NT2/D1 (cell line): ENCODE measurements at regions not wholly inside any gene's neighbourhood (a gene's known extent, or its start where the extent isn't known, plus 50 kb on each side); places are given as distances from the start of the nearest gene placed in this dataset.

ENCODE experiments used
- DNase-seq: peaks from one replicate; pipeline ENCODE4 v3.0.0-alpha.2; 2011; ENCODE audit warnings: low read depth, low spot score
- H3K27me3 ChIP-seq: 2 replicates; pipeline ENCODE4 v1.6.0; 2011; ENCODE audit warnings: mild to moderate bottlenecking; ENCODE audit not compliant: insufficient read length, insufficient read depth
- H3K36me3 ChIP-seq: 2 replicates; pipeline ENCODE4 v1.6.1; 2011; ENCODE audit warnings: mild to moderate bottlenecking, low read length, mixed read lengths; ENCODE audit not compliant: insufficient read depth, insufficient read length
- H3K4me1 ChIP-seq: 2 replicates; pipeline ENCODE4 v1.5.1; 2011; ENCODE audit not compliant: insufficient read depth, insufficient read length
- H3K4me3 ChIP-seq: 2 replicates; pipeline ENCODE4 v1.5.1; 2011; ENCODE audit warnings: low read depth; ENCODE audit not compliant: insufficient read length
- H3K9ac ChIP-seq: 2 replicates; pipeline ENCODE4 v1.6.0; 2011; ENCODE audit warnings: low read depth; ENCODE audit not compliant: insufficient read length
- H3K9me3 ChIP-seq: 2 replicates; pipeline ENCODE4 v1.5.1; 2011; ENCODE audit warnings: mild to moderate bottlenecking, low read length; ENCODE audit not compliant: insufficient read depth
- SUZ12 ChIP-seq: IDR thresholded peaks from 2 replicates; pipeline ENCODE4 v1.6.1; 2011; ENCODE audit not compliant: insufficient read length, insufficient read depth; ENCODE audit errors: extremely low read depth
- YY1 ChIP-seq: IDR thresholded peaks from 2 replicates; pipeline ENCODE4 v1.6.1; 2011; ENCODE audit not compliant: insufficient read length, insufficient read depth
- ZNF274 ChIP-seq: IDR thresholded peaks from 2 replicates; pipeline ENCODE4 v1.6.1; 2011; ENCODE audit warnings: mild to moderate bottlenecking, low read depth, low read length

GRCh38 chr1:118326960-118327629 is 142.1 kb upstream of the SPAG17 start:
- no peak for TF ChIP-seq SUZ12
- no peak for TF ChIP-seq ZNF274
- no peak for TF ChIP-seq YY1
- H3K36me3 ChIP-seq = no peaks in the 10 kb centered on the region
- DNase-seq = no peak
- H3K4me3 ChIP-seq = no peak overlapping the region
- no peaks in the 10 kb centered on the region for H3K9me3 ChIP-seq
- no peak overlapping the region for H3K9ac ChIP-seq
- no peaks in the 10 kb centered on the region for H3K27me3 ChIP-seq
- H3K4me1 ChIP-seq = no peaks in the 10 kb centered on the region

- no peak for DNase-seq
- Histone ChIP-seq H3K4me3 (no peak overlapping the region), H3K4me1 (no peaks in the 10 kb centered on the region), H3K27me3 (no peaks in the 10 kb centered on the region), H3K36me3 (no peaks in the 10 kb centered on the region), H3K9me3 (no peaks in the 10 kb centered on the region), H3K9ac (no peak overlapping the region)
- no peak for TF ChIP-seq ZNF274
- TF ChIP-seq SUZ12 = no peak
- TF ChIP-seq YY1 = no peak
Observed at GRCh38 chr1:118325550-118326225, 140.7 kb upstream of the SPAG17 start.

- Histone ChIP-seq H3K4me1 (no peaks in the 10 kb centered on the region), H3K36me3 (no peaks in the 10 kb centered on the region), H3K4me3 (no peak overlapping the region), H3K27me3 (no peaks in the 10 kb centered on the region), H3K9me3 (no peaks in the 10 kb centered on the region), H3K9ac (no peak overlapping the region)
- TF ChIP-seq SUZ12 (no peak), ZNF274 (no peak), YY1 (no peak)
- no peak for DNase-seq
Observed at GRCh38 chr1:118323246-118323645, 138.2 kb upstream of the SPAG17 start.

- H3K27me3 ChIP-seq = no peaks in the 10 kb centered on the region
- no peak overlapping the region for H3K4me3 ChIP-seq
- TF ChIP-seq ZNF274 (no peak), SUZ12 (no peak), YY1 (no peak)
- no peak overlapping the region for H3K9ac ChIP-seq
- no peak for DNase-seq
- no peaks in the 10 kb centered on the region for H3K9me3 ChIP-seq
- H3K36me3 ChIP-seq = no peaks in the 10 kb centered on the region
- H3K4me1 ChIP-seq = no peaks in the 10 kb centered on the region
Observed at GRCh38 chr1:118322331-118322730, 137.3 kb upstream of the SPAG17 start.

GRCh38 chr1:118321840-118322239 is 136.8 kb upstream of the SPAG17 start:
- H3K9ac ChIP-seq = no peak overlapping the region
- DNase-seq = no peak
- H3K9me3 ChIP-seq = no peaks in the 10 kb centered on the region
- H3K36me3 ChIP-seq = no peaks in the 10 kb centered on the region
- H3K27me3 ChIP-seq = no peaks in the 10 kb centered on the region
- TF ChIP-seq YY1 = no peak
- no peak for TF ChIP-seq SUZ12
- TF ChIP-seq ZNF274 = no peak
- no peak overlapping the region for H3K4me3 ChIP-seq
- no peaks in the 10 kb centered on the region for H3K4me1 ChIP-seq

- H3K4me3 ChIP-seq = no peak overlapping the region
- H3K9ac ChIP-seq = no peak overlapping the region
- H3K36me3 ChIP-seq = no peaks in the 10 kb centered on the region
- no peaks in the 10 kb centered on the region for H3K9me3 ChIP-seq
- no peaks in the 10 kb centered on the region for H3K27me3 ChIP-seq
- no peak for DNase-seq
- no peaks in the 10 kb centered on the region for H3K4me1 ChIP-seq
- no peak for TF ChIP-seq SUZ12
- no peak for TF ChIP-seq YY1
- no peak for TF ChIP-seq ZNF274
Observed at GRCh38 chr1:118317842-118318614, 133.0 kb upstream of the SPAG17 start.

- no peaks in the 10 kb centered on the region for H3K36me3 ChIP-seq
- H3K4me1 ChIP-seq = no peaks in the 10 kb centered on the region
- H3K9ac ChIP-seq = no peak overlapping the region
- no peak overlapping the region for H3K4me3 ChIP-seq
- no peaks in the 10 kb centered on the region for H3K9me3 ChIP-seq
- TF ChIP-seq ZNF274 (no peak), YY1 (no peak), SUZ12 (no peak)
- no peaks in the 10 kb centered on the region for H3K27me3 ChIP-seq
- no peak for DNase-seq
Observed at GRCh38 chr1:118306851-118307250, 121.8 kb upstream of the SPAG17 start.
